ENCODE measurements at regions not wholly inside any gene's neighbourhood (a gene's known extent, or its start where the extent isn't known, plus 50 kb on each side); places are given as distances from the start of the nearest gene placed in this dataset.

DNA sequence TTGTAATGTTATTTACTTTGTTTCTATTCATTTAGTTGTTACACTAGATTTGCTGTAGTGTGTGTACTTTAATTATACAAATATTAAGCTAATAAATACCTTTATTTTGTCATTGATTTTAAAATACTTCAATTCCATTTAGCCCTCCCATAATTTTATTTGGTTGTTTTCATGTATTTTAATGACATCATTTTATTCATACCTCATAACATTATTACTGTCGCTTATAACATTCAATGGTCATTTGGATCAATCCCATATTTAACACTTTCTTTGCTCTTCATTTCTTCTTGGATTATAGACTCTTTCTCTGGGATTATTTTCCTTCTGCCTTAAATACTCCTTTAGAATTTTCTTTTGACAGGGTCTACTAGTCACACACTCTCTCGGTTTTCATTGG lies 86.6 kb upstream of the CAND1 start:
- H3K4me3 ChIP-seq (ENCODE audit: low read length), result no peak overlapping the region
- no peaks in the 10 kb centered on the region for H3K4me1 ChIP-seq (ENCODE audit: control insufficient read depth, insufficient read depth, low read length)
- Mint-ChIP-seq H3K36me3 (peaks cover 6% of the 10 kb centered on the region), H3K4me1 (no peaks in the 10 kb centered on the region), H3K27ac (no peak overlapping the region), H3K9me3 (peaks cover 6% of the 10 kb centered on the region in 2 donors), H3K27me3 (ENCODE audit: low read depth in 2 of 2) (peaks cover 15 to 37% of the 10 kb centered on the region in 2 donors), H3K4me3 (no peak overlapping the region)
- no peaks in the 10 kb centered on the region for H3K36me3 ChIP-seq (ENCODE audit: control insufficient read depth, insufficient read depth, low read length)
- TF ChIP-seq, protein P1, sequence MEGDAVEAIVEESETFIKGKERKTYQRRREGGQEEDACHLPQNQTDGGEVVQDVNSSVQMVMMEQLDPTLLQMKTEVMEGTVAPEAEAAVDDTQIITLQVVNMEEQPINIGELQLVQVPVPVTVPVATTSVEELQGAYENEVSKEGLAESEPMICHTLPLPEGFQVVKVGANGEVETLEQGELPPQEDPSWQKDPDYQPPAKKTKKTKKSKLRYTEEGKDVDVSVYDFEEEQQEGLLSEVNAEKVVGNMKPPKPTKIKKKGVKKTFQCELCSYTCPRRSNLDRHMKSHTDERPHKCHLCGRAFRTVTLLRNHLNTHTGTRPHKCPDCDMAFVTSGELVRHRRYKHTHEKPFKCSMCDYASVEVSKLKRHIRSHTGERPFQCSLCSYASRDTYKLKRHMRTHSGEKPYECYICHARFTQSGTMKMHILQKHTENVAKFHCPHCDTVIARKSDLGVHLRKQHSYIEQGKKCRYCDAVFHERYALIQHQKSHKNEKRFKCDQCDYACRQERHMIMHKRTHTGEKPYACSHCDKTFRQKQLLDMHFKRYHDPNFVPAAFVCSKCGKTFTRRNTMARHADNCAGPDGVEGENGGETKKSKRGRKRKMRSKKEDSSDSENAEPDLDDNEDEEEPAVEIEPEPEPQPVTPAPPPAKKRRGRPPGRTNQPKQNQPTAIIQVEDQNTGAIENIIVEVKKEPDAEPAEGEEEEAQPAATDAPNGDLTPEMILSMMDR (IDR thresholded peaks at IDR 0.05), result no peak
- 75% methylated on average over 1 of the region's 2 CpGs for WGBS (ENCODE audit: insufficient coverage)
- H3K9me3 ChIP-seq (ENCODE audit: control insufficient read depth, insufficient read depth, low read length), result no peaks in the 10 kb centered on the region
- no peak for DNase-seq
- no peak overlapping the region for H3K27ac ChIP-seq (ENCODE audit: low read length)
- H3K27me3 ChIP-seq (ENCODE audit: control insufficient read depth, insufficient read depth, low read length), result peaks cover 8% of the 10 kb centered on the region
- intact Hi-C loops (cut with micrococcal nuclease), result no loop called here
- ATAC-seq, result no peak

DNA sequence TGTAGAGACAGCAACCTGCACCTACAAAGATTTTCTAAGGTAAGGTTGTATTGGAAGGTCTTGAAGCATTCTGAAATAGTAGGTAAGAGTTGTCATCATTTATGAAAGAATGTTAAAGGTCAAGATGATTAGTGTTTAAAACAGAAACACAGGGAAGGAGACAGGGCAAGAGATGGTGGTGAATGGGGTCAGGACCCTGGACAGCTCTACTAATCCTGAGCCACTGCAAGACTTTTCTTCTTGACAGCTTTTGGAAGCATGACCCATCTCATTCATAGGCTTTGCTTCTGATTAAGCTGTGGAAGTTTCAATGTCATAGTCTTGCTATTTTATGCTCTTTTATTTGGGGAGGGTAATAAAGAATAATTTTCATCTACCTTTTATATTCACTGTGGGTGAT lies 75.5 kb upstream of the CAND1 start:
- H3K9me3 Mint-ChIP-seq, result no peaks in the 10 kb centered on the region
- peaks cover 4% of the 10 kb centered on the region for H3K27me3 ChIP-seq (ENCODE audit: control insufficient read depth, insufficient read depth, low read length)
- no peaks in the 10 kb centered on the region for H3K36me3 ChIP-seq (ENCODE audit: control insufficient read depth, insufficient read depth, low read length)
- no peaks in the 10 kb centered on the region for H3K36me3 Mint-ChIP-seq
- H3K4me1 Mint-ChIP-seq, result peaks cover 0 to 4% of the 10 kb centered on the region in 2 donors
- ATAC-seq (no peak), DNase-seq (peak in 1 of 2 donors; percentile 45)
- TF ChIP-seq, protein P1 (IDR thresholded peaks at IDR 0.05), result no peak
- no peak overlapping the region for H3K27ac Mint-ChIP-seq
- H3K9me3 ChIP-seq (ENCODE audit: control insufficient read depth, insufficient read depth, low read length), result no peaks in the 10 kb centered on the region
- intact Hi-C loops (cut with micrococcal nuclease), result no loop called here
- no peaks in the 10 kb centered on the region for H3K4me1 ChIP-seq (ENCODE audit: control insufficient read depth, insufficient read depth, low read length)
- H3K4me3 ChIP-seq (ENCODE audit: low read length), result no peak overlapping the region
- H3K27me3 Mint-ChIP-seq (ENCODE audit: low read depth in 2 of 2), result peaks cover 0 to 16% of the 10 kb centered on the region in 2 donors
- no peak overlapping the region for H3K4me3 Mint-ChIP-seq
- H3K27ac ChIP-seq (ENCODE audit: low read length), result no peak overlapping the region

DNA sequence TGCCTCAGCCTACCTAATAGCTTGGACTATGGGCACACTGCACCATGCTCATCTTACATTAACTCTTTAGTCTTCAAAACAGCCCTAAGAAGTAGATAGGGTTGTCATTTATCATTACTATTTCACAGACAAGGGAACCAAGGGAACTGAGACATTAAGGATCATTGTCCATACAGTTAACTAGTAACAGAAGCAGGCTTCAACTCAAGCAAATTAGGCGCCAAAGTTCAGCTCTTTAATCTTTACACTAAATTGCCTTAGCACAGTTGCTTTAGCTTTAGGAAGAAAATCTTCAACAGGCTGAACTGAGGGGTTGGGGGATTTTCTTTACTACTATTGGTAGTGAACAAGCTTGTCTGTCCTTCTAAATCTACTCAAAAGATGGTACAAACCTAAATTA lies 68.8 kb upstream of the CAND1 start:
- TF ChIP-seq, protein P1 (IDR thresholded peaks at IDR 0.05), result no peak
- H3K4me3 ChIP-seq (ENCODE audit: low read length), result no peak overlapping the region
- ATAC-seq (no peak), DNase-seq (no peak)
- Mint-ChIP-seq H3K9me3 (no peaks in the 10 kb centered on the region), H3K4me1 (no peaks in the 10 kb centered on the region), H3K27ac (no peak overlapping the region), H3K36me3 (no peaks in the 10 kb centered on the region), H3K4me3 (no peak overlapping the region), H3K27me3 (ENCODE audit: low read depth in 2 of 2) (peaks cover 8 to 32% of the 10 kb centered on the region in 2 donors)
- H3K9me3 ChIP-seq (ENCODE audit: control insufficient read depth, insufficient read depth, low read length), result no peaks in the 10 kb centered on the region
- H3K27me3 ChIP-seq (ENCODE audit: control insufficient read depth, insufficient read depth, low read length), result peaks cover 4% of the 10 kb centered on the region
- H3K36me3 ChIP-seq (ENCODE audit: control insufficient read depth, insufficient read depth, low read length), result no peaks in the 10 kb centered on the region
- intact Hi-C loops (cut with micrococcal nuclease), result no loop called here
- no peak overlapping the region for H3K27ac ChIP-seq (ENCODE audit: low read length)
- no peaks in the 10 kb centered on the region for H3K4me1 ChIP-seq (ENCODE audit: control insufficient read depth, insufficient read depth, low read length)
- no CpG with 5 or more reads among the region's 1 CpG for WGBS (ENCODE audit: insufficient coverage)

DNA sequence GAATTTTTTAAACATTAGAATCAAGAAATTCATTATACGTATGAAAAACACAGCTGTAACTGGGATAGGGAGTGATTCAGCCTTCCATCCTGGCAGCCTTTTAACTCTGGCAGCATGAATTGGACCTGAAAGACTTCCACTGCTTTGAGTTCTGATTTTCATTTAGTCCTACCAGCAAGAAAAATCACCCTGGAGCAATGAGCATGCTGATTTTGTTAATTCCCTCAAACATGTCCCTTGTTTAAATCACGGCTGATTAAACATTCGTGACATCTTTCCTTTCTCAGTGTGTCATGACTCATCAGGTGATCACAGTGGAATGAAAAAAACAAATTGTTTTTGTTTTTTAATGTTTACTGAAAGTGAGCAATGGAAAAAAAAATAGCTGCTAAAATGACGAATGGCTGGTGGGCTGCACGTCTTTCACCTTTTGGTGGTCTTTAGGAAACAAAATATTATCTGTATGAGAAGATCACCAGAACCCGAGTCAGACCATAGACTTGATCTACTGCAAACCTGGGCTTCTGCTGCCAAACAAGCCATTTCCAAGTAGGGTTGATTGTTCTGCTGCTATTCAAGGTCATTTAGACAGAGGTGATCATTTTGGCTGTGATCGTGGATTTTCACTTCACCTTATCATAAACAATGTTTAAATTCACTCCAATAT lies 67.0 kb upstream of the CAND1 start:
- ATAC-seq (no peak), DNase-seq (no peak)
- intact Hi-C loops (cut with micrococcal nuclease), result no loop called here
- Mint-ChIP-seq H3K4me3 (no peak overlapping the region), H3K36me3 (no peaks in the 10 kb centered on the region), H3K4me1 (no peaks in the 10 kb centered on the region), H3K27ac (no peak overlapping the region), H3K27me3 (ENCODE audit: low read depth in 2 of 2) (peaks cover 8 to 32% of the 10 kb centered on the region in 2 donors), H3K9me3 (no peaks in the 10 kb centered on the region)
- no peaks in the 10 kb centered on the region for H3K9me3 ChIP-seq (ENCODE audit: control insufficient read depth, insufficient read depth, low read length)
- peaks cover 4% of the 10 kb centered on the region for H3K27me3 ChIP-seq (ENCODE audit: control insufficient read depth, insufficient read depth, low read length)
- H3K27ac ChIP-seq (ENCODE audit: low read length), result no peak overlapping the region
- H3K36me3 ChIP-seq (ENCODE audit: control insufficient read depth, insufficient read depth, low read length), result no peaks in the 10 kb centered on the region
- WGBS (ENCODE audit: insufficient coverage), result 70% methylated on average over 7 of the region's 7 CpGs
- H3K4me1 ChIP-seq (ENCODE audit: control insufficient read depth, insufficient read depth, low read length), result no peaks in the 10 kb centered on the region
- no peak overlapping the region for H3K4me3 ChIP-seq (ENCODE audit: low read length)
- TF ChIP-seq, protein P1 (IDR thresholded peaks at IDR 0.05), result no peak
